GM19351 (cell line): ENCODE measurements at regions not wholly inside any gene's neighbourhood (a gene's known extent, or its start where the extent isn't known, plus 50 kb on each side); places are given as distances from the start of the nearest gene placed in this dataset.
A peak's percentile ranks its signal among the peaks of the same experiment; 100 is the strongest.

ENCODE experiments used
- ATAC-seq: cut with Tn5 transposase; IDR thresholded peaks from one replicate; pipeline ENCODE4 v1.9.1; 2021; ENCODE audit warnings: mild to moderate bottlenecking, moderate library complexity; ENCODE audit not compliant: unreplicated experiment

DNA sequence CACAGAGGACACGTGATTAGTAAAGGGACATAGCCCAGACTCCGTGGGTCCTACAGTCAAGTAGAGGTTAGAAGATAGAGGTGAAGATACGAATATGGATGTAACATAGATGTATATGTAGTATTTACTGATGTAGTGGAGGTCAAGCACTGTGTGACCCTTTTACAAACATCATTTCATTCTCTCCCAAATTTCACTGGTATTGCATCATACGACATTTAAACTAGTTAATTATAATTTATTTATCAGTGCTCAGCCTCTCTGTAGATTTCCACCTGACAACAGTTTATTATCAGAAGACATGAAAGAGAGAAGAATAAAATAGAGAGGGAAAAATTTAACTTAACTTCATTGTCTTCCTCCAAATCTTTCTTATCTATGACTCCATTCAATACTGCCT is 927.9 kb upstream of the TMEM132C start:
- ATAC-seq = no peak

DNA sequence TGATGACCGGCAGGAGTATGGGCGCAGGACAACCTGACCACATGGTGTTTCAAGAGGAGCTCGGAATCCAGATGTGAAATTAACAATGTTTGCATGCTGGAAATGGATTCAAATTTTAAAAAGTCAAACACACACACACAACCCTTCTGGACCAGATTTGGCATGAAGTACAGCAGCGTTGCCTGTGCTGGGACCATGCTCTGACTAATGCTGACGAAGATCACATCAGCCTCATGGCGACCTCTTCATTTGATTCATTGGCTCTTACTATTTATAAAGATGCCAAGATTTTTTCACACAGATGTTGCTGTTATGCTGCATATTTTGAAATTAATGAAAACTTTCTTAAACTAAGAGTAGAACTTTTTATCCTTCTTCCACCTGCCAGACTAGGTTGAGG is 926.6 kb upstream of the TMEM132C start:
- no peak for ATAC-seq

DNA sequence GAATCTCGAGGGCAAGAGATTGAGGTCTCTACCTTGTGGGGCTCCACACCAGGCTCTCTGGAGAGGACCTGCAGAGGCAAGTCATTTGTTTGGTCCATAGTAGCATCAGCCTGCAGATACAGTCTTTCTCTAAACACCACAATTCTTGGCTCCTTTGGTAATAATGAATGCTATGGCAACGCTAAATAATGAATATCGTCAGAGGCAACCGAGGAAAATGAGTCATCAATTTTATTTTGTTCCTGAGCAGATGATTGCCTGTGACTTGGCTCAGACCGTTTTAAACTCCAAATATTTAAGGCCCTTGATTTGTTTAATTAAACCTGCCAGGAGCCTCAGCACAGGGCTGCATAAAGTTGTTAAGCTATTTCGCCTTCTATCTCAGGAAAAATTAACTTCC is 924.1 kb upstream of the TMEM132C start:
- ATAC-seq = no peak

DNA sequence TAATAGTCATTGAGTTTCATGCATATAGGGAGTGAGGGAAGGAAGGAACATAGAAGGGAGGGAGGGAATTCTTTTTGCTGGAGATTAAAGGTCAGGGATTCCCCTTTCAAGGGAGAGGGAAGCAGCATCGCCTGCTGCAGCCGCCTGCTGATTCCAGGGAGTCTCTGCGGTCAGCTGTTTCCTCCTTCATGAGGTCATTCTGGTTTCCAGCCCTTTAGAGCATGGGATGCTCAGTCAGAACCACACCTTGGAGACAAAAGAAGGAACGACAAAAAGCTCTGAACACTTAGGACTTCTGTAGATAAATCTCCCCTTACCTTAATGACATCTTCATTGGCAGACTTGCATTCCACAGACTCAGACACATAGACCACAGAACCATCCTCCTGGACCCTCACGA is 923.0 kb upstream of the TMEM132C start:
- no peak for ATAC-seq

DNA sequence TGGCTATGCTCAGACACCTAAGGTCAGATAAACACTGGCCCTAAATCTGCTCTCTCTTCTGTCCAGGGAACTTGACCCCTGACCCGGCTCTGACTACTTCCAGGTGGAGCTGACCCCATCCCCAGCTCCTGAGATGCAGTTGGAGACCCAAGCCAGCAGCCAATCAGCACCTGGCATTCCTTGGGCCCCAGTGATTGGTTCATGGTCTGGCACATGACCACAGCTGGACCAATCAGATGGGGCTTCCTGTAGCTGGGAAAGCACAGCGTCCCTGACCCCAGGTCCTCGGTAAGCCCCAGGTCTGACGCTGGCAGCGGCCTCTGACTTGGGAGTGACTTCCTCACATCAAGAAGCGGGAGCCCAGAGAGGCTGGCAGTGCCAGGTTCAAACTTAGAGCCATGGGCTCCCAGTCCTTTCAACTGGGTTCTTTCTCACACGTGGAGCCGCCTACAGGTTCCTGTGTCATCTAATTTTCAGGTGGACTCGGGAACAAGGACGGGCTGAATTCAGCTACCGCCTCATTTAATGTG is 915.4 kb upstream of the TMEM132C start:
- ATAC-seq = no peak

DNA sequence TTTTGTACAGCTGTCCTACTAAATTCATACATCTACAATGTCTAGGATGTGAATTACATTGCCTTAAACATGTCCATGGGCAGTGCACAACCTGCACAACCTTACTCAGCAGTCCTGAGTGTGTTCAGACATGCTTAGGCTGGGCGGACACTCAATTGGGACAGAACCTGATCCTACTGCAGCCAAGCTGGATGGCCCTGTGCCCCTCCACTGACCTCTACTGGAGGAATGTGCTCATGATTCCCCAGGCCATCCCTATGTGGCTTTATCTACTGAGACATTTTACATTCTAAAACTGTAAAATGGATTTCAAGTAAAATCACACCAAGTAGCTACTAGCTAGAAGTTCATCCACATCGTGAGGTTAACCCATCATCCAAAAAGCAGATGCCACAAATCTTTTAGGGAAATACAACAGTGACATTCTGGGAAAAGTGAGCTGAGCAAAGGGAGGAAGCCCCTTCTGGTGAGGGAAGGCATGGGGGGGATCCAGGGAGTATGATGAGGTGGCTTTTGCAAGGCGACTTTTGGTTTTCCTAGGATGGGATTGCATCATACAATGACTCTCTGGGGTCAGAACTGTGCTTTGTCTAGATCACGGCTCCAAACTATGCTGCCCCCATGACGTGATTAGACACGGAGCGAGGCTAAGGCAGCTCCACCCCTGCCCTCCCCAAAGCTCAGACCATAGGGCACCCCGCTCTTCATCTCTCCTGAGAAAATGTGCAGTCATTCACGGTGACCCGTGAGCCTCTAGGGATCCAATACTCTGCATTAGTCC is 911.7 kb upstream of the TMEM132C start:
- ATAC-seq = no peak

DNA sequence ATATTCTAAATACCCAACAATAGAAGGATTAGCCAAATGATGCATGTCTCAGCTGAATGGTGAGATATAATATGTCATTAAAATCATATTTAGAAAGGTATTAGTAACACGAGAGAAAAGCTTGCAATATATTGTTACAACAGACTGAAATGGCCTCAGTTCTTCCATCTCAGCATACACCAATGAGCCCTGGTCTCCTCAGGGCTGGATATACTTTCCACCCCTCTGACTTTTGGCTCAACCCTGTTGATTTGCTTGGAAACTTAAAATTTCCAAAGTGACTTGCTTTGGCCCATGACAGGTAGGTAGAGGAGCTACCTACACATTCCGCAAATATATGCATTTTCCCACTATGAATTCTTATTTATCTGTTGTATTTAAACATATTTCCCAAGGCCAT is 908.1 kb upstream of the TMEM132C start:
- ATAC-seq = no peak

DNA sequence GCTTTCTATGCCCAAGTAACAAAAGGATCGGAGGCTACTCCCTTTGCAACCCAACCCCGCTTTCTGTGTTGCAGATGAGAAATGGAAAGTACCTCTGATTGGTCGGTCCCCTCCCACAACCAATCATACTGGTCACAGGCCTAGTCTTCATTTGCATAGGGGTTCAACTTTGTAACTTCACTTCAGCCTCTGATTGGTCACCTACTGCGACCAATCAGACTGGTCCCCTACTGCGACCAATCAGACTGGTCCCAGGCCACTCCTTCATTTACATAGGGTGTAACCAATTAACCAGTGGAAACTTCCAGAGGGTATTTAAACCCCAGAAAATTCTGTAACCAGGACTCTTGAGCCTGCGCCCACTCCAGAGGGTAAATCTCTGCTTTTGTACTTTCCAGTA is 906.4 kb upstream of the TMEM132C start:
- no peak for ATAC-seq

DNA sequence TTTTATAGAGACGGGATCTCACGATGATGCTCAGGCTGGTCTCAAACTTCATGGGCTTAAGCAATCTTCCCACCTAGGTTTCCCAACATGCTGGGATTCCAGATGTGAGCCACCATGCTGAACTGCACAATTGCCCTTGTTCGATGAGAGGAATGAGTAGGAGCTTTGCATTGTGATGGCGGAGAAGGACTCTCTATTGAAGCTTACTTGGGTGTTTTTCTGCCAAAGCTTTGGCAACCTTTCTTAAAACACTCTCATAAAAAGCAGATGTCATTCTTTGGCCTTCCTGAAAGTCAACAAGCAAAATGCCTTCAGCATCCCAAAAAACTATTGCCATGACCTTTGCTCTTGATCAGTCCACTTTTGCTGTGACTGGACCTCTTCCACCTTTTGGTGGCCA is 904.8 kb upstream of the TMEM132C start:
- ATAC-seq = no peak

DNA sequence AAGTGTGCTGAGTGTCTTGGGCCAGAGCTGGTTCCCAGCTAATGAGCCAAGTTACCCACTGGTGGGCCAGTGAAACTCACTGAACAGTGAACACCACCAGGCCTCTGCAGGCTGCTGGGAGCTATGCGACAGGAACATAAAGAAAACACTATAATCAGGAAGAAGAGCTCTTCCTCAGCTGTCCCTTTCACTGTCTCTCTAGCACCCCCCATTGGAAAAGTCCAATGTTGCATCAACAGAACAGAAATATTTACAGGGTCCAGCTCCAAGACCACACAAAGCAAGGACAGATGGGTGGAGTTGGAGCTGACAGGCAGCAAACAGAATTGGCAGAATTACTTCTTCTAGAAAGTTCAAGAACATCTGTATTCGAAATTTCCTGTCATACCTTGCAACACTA is 903.6 kb upstream of the TMEM132C start:
- ATAC-seq = no peak

DNA sequence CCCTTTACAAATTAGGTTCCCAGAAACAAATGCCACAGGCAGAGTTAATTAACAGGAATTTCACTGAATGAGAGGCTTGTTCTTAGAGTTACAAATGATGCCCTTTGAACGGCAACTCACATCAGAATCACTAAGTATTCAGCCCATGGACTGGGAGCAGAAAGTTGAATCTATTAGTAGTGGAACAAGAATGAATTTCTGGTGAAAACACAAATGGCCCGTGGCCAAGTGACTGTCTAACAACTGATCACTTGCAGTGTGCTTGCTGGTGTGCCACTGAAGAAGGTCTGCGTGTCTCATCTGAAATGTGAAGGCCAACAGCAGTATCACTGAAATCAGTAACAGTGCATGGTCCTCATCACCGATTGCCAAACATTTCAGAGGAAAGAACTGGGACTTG is 893.4 kb upstream of the TMEM132C start:
- ATAC-seq = no peak

DNA sequence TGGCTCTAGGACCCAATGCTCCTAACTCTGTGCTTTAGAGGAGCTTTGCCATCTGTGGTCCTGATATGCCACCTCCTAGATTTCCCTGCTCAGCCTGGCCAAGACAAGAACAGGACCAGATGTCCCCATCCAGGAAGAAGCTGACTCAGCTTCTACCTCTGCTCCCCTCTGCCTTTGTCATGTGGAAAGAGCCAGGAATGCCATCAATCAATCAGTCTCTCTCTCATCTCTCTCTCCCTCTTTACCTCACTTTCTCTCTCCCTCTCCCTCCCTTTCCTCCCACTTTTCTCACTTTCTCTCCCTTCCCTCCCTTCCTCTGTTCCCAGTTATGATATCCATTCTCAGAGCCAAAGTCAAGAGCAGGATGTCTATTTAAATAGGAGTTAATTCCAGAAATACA is 892.5 kb upstream of the TMEM132C start:
- ATAC-seq = no peak

DNA sequence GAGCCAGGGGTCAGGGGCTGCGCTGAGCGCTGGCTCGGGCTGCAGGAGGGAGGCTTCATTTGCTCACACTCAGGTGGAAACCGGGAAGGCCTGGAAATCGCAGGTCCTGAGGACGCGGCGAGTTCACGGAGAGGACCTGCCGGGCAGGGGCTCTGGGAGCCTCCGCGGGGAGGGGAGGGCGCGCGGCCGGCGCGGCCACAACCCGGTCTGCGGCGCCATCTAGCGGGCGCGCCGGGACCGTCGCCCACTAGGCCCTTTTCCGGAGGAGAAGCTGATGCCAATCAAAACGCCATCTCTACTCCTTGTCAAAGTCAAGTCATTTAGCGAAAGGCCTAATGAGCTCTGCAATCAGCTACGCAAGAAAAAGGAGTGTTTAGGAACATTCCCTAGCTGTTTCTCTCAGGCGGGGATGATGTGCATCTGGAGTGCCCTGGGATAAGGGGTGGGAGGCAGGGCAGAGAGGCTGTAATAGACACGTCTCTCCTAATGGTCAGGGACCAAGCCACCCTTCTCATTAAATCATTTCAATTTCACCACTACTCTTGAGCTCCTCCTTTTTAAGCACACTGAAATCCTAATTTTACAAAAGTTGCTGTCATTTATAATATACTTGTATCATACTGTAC is 885.8 kb upstream of the TMEM132C start:
- peak; percentile 82 for ATAC-seq

DNA sequence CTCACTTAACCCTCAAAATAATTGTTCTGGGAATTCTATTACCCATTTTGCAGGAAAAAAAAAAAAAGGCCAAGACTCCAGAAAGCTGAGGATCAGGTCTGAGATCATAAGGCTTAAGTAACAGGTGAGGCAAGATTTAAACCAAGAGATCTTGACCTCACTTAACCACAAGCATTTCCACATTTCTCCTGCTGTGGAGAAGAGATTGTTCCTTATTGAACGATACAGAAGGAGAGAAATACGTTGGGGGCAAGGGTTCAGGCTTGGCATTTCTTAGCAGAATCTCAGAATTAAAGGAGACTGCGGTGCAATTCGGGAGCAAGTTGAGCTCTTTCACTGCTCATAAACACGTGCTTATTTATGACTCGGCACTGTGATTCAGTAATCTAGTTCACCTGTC is 885.3 kb upstream of the TMEM132C start:
- no peak for ATAC-seq

DNA sequence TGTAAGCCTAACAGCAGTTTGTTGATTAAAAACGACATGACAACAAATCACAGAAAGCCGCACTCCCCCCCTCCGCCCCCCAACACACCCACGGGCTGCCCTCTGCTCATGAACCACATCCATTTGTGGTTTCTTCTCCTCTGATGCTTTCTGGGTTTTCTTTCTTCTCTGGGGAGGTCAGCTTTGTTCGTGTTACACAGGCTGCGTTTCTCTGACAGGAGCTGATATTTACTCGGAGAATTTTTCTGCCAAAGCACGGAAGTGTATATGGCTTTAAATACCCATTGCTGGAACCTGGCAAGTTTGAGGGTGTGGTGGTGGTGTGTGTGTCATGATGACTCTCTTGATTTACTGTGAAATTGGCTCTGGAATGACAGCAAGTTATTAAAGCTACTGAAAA is 883.7 kb upstream of the TMEM132C start:
- no peak for ATAC-seq

DNA sequence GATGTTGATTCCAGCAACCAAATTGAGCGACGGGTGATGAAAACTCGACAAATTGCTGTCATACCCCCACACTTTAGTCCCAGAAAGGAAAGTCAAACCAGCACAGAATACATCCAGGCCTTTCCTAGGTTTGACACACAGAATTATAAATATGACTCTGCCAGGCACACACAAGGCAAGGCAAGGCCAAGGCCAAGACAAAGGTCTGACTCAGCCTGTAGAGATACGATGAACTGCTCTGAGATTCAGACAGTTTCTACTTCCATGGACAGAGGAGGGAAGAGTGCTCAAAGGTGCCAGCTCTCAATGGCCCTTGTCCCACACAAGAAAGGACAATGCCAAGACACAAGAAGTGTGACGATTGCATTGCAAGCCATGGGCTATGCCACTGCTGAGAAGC is 880.2 kb upstream of the TMEM132C start:
- ATAC-seq = no peak

DNA sequence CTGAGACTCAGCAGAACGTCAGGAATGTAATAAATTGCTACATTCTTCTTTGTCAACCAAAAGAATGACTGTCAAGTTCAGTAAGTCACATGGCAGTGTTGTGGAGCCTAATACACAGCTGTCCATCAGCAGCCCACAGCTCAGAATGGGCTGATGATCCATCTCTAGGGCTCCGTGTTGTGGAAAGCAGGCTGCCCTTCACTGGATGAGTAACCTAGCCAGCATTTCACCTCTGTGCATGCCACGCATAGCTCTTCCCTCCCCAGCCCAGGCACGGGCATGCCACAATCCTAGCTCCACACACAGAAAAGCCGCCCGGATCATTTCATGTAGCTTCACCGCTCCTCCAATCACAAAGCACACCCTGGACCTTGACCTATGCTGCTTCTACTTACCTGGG is 878.0 kb upstream of the TMEM132C start:
- no peak for ATAC-seq

DNA sequence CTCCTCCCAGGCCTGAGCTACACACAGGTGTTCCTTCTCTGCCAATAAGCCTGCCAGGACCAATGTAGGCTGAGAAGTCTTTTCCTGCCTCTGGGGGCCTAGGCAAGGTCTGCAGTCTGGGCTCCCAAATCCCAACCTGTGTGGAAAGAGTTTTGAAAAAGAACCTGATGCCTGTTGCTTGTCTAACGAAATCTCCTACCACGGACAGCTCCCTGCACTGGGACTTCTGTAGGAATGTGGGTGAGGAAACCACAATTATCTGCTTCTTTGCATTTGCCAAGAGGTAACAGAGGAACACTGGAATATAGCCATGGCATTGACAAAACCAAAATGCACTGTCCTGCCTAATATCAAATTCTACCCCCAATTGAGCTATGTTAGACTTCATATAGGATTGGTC is 877.0 kb upstream of the TMEM132C start:
- ATAC-seq = no peak

DNA sequence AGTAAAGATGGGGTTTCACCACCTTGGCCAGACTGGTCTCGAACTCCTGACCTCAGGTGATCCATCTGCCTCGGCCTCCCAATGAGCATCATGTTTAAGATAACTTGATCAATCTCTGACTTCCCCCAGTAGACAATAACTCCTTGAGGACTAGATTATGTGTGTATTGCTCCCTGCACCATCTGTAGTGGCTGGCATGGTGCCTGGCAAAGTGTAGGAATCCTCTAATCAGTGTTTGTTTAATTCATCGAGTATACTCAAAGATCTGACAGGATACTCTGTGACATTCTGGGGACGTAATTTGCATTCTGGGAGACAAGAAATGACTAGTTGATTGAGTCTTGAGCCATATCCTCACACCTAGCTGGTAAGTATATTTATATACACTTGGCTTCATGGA is 873.5 kb upstream of the TMEM132C start:
- no peak for ATAC-seq

DNA sequence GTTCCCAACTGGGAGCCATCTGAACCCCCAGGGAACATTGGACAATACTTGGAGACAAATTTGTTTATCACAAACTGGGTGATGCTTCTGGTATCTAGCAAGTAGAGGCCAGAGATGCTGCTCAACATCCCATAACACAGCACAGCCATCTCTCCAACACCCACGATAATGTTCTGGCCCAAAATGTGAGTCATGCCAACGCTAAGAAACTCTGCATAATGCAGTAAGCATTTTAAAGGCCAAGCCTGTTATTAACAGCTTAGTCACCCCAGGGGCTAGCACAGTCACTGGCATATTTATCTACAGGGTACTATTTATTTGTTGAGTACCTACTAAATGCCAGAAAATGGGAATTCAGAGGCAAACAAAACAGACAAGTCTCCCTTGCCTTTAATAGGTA is 873.1 kb upstream of the TMEM132C start:
- no peak for ATAC-seq

DNA sequence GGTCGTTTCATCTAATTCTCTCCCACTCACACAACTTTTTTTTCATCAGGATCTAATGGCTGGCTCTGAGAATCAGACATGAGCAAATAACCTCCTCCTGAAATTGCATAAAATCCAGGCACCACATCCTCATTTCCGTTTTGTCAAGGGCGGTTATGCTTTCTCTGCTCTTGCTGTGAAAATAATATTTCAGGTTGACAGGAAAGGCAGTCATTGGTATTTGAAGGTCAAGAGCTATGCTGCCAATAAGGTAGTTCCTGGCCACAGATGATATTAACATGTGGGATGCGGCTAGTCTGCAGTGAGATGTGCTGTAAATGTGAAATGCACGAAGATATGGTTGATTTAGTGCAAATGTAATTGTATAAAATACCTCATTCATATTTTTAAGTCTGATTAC is 870.2 kb upstream of the TMEM132C start:
- ATAC-seq = no peak

DNA sequence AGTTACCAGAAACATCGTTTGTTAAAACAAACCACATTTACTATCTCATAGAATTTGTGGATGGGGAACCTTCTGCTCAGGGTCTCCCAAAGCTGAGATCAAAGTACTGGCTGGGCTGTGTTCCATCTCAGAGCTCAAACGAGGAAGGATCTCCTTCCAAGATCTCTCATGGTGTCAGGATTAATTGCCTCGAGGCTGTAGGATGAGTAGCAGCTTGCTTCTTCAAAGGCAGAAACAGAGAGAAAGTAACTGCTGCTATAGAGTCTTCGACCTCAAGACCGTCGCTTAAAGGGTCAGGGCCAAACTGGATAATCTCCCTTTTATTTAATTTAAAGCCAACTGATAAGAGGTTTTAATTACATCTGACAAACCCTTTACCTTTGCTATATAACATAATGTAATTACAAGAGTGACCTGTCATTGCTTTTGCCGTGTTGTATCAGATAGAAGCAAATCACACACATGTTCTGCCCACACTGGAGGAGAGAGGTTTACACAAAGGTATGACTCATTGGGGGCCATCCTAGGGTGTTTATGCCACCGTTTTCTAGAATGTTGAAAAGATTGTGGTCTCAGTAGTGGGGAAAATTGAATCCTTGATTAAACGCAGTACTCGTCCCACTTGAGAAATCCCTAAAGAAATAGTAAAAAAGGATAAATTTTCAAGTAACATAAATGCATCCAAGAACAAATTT is 868.8 kb upstream of the TMEM132C start:
- no peak for ATAC-seq
